ENCODE measurements at regions not wholly inside any gene's neighbourhood (a gene's known extent, or its start where the extent isn't known, plus 50 kb on each side); places are given as distances from the start of the nearest gene placed in this dataset.

DNA sequence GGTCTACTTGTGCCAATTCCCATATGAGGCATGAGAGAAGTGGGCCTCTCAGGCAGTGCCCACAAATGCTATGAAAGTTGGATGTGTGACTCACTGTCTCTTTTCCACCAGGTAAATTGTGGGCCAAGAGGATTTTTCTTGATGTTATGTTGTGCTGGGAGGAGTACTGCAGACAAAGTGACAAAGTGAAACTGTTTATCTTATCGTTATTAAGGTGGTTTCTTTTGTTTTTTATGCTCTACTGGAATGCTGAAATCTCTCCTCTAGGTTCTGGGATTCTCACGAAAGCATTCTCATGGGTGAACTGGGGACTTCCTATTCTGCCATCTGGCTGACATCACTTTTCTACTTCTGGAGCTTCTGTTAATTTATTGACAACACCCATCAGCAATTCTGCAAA lies 919.6 kb upstream of the EPHA6 start:
- Histone ChIP-seq H3K27ac (ENCODE audit: low read depth, low read length) (no peak overlapping the region), H4K20me1 (ENCODE audit: insufficient read depth, low read length) (no peaks in the 10 kb centered on the region), H3K4me3 (ENCODE audit: insufficient read depth, low read depth, low read length) (no peak overlapping the region), H3K36me3 (ENCODE audit: insufficient read depth, low read length) (no peaks in the 10 kb centered on the region), H3K4me2 (ENCODE audit: low read length) (no peak overlapping the region), H3K9ac (ENCODE audit: low read length) (no peak overlapping the region), H3K4me1 (ENCODE audit: insufficient read depth, low read length) (no peaks in the 10 kb centered on the region), H2AFZ (ENCODE audit: low read depth, low read length) (no peak overlapping the region), H3K27me3 (ENCODE audit: insufficient read depth, low read length) (no peaks in the 10 kb centered on the region), H3K9me3 (ENCODE audit: insufficient read depth, low read depth, low read length) (no peaks in the 10 kb centered on the region), H3K79me2 (ENCODE audit: insufficient read depth, low read length) (no peaks in the 10 kb centered on the region)
- no peaks in the 10 kb centered on the region for H3K27me3 Mint-ChIP-seq (ENCODE audit: low read depth, unreplicated experiment)
- FAIRE-seq (no peak), DNase-seq (ENCODE audit: low read depth) (no peak)
- peaks cover 4% of the 10 kb centered on the region for H3K9me3 Mint-ChIP-seq (ENCODE audit: unreplicated experiment)
- no peak overlapping the region for H3K27ac Mint-ChIP-seq (ENCODE audit: unreplicated experiment)
- H3K4me3 Mint-ChIP-seq (ENCODE audit: unreplicated experiment) = no peak overlapping the region
- TF ChIP-seq, protein P1, sequence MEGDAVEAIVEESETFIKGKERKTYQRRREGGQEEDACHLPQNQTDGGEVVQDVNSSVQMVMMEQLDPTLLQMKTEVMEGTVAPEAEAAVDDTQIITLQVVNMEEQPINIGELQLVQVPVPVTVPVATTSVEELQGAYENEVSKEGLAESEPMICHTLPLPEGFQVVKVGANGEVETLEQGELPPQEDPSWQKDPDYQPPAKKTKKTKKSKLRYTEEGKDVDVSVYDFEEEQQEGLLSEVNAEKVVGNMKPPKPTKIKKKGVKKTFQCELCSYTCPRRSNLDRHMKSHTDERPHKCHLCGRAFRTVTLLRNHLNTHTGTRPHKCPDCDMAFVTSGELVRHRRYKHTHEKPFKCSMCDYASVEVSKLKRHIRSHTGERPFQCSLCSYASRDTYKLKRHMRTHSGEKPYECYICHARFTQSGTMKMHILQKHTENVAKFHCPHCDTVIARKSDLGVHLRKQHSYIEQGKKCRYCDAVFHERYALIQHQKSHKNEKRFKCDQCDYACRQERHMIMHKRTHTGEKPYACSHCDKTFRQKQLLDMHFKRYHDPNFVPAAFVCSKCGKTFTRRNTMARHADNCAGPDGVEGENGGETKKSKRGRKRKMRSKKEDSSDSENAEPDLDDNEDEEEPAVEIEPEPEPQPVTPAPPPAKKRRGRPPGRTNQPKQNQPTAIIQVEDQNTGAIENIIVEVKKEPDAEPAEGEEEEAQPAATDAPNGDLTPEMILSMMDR (IDR thresholded peaks at IDR 0.05; ENCODE audit: insufficient read depth, low read depth, low read length) = no peak
- TF ChIP-seq EZH2 (IDR thresholded peaks at IDR 0.05; ENCODE audit: insufficient read depth, low read length) = no peak
- H3K36me3 Mint-ChIP-seq (ENCODE audit: low read depth, unreplicated experiment) = no peaks in the 10 kb centered on the region
- H3K4me1 Mint-ChIP-seq (ENCODE audit: low read depth, unreplicated experiment) = peaks cover 4% of the 10 kb centered on the region

DNA sequence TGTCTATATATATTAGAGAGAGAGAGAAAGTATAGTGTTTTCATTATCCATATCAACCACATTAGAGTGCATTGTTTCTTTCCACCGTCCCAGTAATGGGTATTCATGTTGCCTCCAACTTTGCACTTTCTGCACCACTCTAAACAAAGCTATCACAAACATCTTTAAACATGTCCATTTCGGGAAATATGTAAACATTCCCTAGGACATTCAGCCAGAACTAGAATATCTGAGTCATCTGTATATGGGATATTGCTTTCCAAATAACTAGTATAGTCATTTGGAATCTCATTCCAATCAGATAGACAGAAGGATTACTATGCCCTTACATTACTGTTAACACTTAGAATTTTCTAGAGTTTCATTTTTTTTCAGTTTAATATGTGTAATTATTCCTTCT lies 914.9 kb upstream of the EPHA6 start:
- no peak overlapping the region for H3K4me3 Mint-ChIP-seq (ENCODE audit: unreplicated experiment)
- no peak overlapping the region for H3K27ac Mint-ChIP-seq (ENCODE audit: unreplicated experiment)
- no peaks in the 10 kb centered on the region for H3K36me3 Mint-ChIP-seq (ENCODE audit: low read depth, unreplicated experiment)
- FAIRE-seq = no peak
- Histone ChIP-seq H2AFZ (ENCODE audit: low read depth, low read length) (no peak overlapping the region), H3K79me2 (ENCODE audit: insufficient read depth, low read length) (no peaks in the 10 kb centered on the region), H3K9me3 (ENCODE audit: insufficient read depth, low read depth, low read length) (no peaks in the 10 kb centered on the region), H3K27ac (ENCODE audit: low read depth, low read length) (no peak overlapping the region), H3K4me1 (ENCODE audit: insufficient read depth, low read length) (no peaks in the 10 kb centered on the region), H3K4me3 (ENCODE audit: insufficient read depth, low read depth, low read length) (no peak overlapping the region), H3K27me3 (ENCODE audit: insufficient read depth, low read length) (no peaks in the 10 kb centered on the region), H3K36me3 (ENCODE audit: insufficient read depth, low read length) (no peaks in the 10 kb centered on the region), H3K9ac (ENCODE audit: low read length) (no peak overlapping the region), H3K4me2 (ENCODE audit: low read length) (no peak overlapping the region), H4K20me1 (ENCODE audit: insufficient read depth, low read length) (no peaks in the 10 kb centered on the region)
- peaks cover 5% of the 10 kb centered on the region for H3K4me1 Mint-ChIP-seq (ENCODE audit: low read depth, unreplicated experiment)
- H3K27me3 Mint-ChIP-seq (ENCODE audit: low read depth, unreplicated experiment) = no peaks in the 10 kb centered on the region
- TF ChIP-seq EZH2 (IDR thresholded peaks at IDR 0.05; ENCODE audit: insufficient read depth, low read length) = no peak
- TF ChIP-seq, protein P1 (IDR thresholded peaks at IDR 0.05; ENCODE audit: insufficient read depth, low read depth, low read length) = no peak
- peak; percentile 28 for DNase-seq (ENCODE audit: low read depth)
- no peaks in the 10 kb centered on the region for H3K9me3 Mint-ChIP-seq (ENCODE audit: unreplicated experiment)

DNA sequence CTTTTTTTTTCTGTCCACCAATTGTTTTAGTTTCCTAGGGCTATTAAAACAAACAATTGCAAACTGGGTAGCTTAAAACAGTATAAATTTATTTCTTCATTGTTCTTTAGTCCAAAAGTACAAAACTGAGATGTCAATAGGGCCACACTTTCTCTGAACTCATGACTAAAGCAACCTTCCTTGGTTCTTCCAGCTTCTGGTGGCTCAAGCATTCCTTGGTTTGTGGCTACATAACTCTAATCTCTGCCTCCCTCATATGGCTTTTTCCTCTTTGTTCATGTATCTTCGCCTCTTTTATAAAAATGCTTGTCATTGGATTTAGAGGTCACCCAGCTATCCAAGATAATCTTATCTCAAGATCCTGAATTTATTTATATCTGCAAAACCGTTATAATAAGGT lies 914.5 kb upstream of the EPHA6 start:
- Mint-ChIP-seq H3K4me1 (ENCODE audit: low read depth, unreplicated experiment) (peaks cover 5% of the 10 kb centered on the region), H3K4me3 (ENCODE audit: unreplicated experiment) (no peak overlapping the region), H3K27me3 (ENCODE audit: low read depth, unreplicated experiment) (no peaks in the 10 kb centered on the region), H3K36me3 (ENCODE audit: low read depth, unreplicated experiment) (no peaks in the 10 kb centered on the region), H3K27ac (ENCODE audit: unreplicated experiment) (no peak overlapping the region), H3K9me3 (ENCODE audit: unreplicated experiment) (no peaks in the 10 kb centered on the region)
- no peak for FAIRE-seq
- TF ChIP-seq EZH2 (IDR thresholded peaks at IDR 0.05; ENCODE audit: insufficient read depth, low read length) = no peak
- TF ChIP-seq, protein P1 (IDR thresholded peaks at IDR 0.05; ENCODE audit: insufficient read depth, low read depth, low read length) = no peak
- no peak overlapping the region for H3K4me2 ChIP-seq (ENCODE audit: low read length)
- H3K27me3 ChIP-seq (ENCODE audit: insufficient read depth, low read length) = no peaks in the 10 kb centered on the region
- no peak overlapping the region for H3K4me3 ChIP-seq (ENCODE audit: insufficient read depth, low read depth, low read length)
- H3K36me3 ChIP-seq (ENCODE audit: insufficient read depth, low read length) = no peaks in the 10 kb centered on the region
- DNase-seq (ENCODE audit: low read depth) = peak; percentile 27
- H2AFZ ChIP-seq (ENCODE audit: low read depth, low read length) = no peak overlapping the region
- no peaks in the 10 kb centered on the region for H3K9me3 ChIP-seq (ENCODE audit: insufficient read depth, low read depth, low read length)
- no peaks in the 10 kb centered on the region for H3K79me2 ChIP-seq (ENCODE audit: insufficient read depth, low read length)
- no peak overlapping the region for H3K27ac ChIP-seq (ENCODE audit: low read depth, low read length)
- H4K20me1 ChIP-seq (ENCODE audit: insufficient read depth, low read length) = no peaks in the 10 kb centered on the region
- no peaks in the 10 kb centered on the region for H3K4me1 ChIP-seq (ENCODE audit: insufficient read depth, low read length)
- H3K9ac ChIP-seq (ENCODE audit: low read length) = no peak overlapping the region

Measured in astrocyte (in vitro differentiated cells and primary cell).